HEK293 (cell line): ENCODE measurements at regions not wholly inside any gene's neighbourhood (a gene's known extent, or its start where the extent isn't known, plus 50 kb on each side); places are given as distances from the start of the nearest gene placed in this dataset.
"Not testable (repeated sequence)": the region's sequence is repeated elsewhere in the genome, so short reads cannot be mapped to it uniquely, and the experiment has no call there.

Experiments used
- CTCF ChIA-PET: fragments of 350-600 bp; formaldehyde crosslinking; extraction: SDS; loops from one replicate; lab custom pipeline; 2021; ENCODE audit warnings: antibody characterized with exemption; lab: Yijun Ruan, JAX
- POLR2A ChIA-PET: fragments of 300-600 bp; formaldehyde crosslinking; extraction: SDS; loops from one replicate; lab custom pipeline; 2020; ENCODE audit warnings: antibody characterized with exemption, inconsistent platforms; lab: Yijun Ruan, JAX
- H3K27ac ChIP-seq: fragments of 200-500 bp; sonication (Bioruptor generic); 2 replicates; pipeline ENCODE4 v1.5.1; 2014; ENCODE audit warnings: low read depth, low read length, control low read depth, inconsistent platforms; ENCODE audit errors: extremely low read depth
- H3K36me3 ChIP-seq, 2 experiments: fragments of 200-500 bp in 1 of 2; sonication (Bioruptor generic) in 1 of 2; 1 replicate in 1 of 2; 2 replicates in 1 of 2; pipeline ENCODE4 v1.5.1; 2014 to 2017; ENCODE audit warnings: inconsistent platforms in 2 of 2, low read length in 2 of 2; ENCODE audit not compliant: control insufficient read depth in 2 of 2, insufficient read depth in 1 of 2
- H3K4me1 ChIP-seq: fragments of 200-500 bp; sonication (Bioruptor generic); 2 replicates; pipeline ENCODE4 v1.5.1; 2014; ENCODE audit warnings: mild to moderate bottlenecking, low read length, inconsistent platforms; ENCODE audit not compliant: control insufficient read depth, insufficient read depth
- H3K4me3 ChIP-seq: 2 replicates; pipeline ENCODE4 v1.5.1; 2011; ENCODE audit warnings: low read depth, mild to moderate bottlenecking, control low read depth, low read length, moderate library complexity
- H3K9me3 ChIP-seq: fragments of 200-500 bp; sonication (Bioruptor generic); 2 replicates; pipeline ENCODE4 v1.5.1; 2014; ENCODE audit warnings: low read depth, low read length, inconsistent platforms; ENCODE audit not compliant: control insufficient read depth, insufficient read depth
- IKZF3 ChIP-seq: fragments of 450-650 bp; IDR thresholded peaks from 2 replicates; pipeline ENCODE4 v1.5.0; 2018; ENCODE audit warnings: missing biosample characterization, mild to moderate bottlenecking, missing genetic modification characterization, moderate library complexity
- ZBTB11 ChIP-seq: fragments of 450-650 bp; formaldehyde crosslinking; conservative IDR thresholded peaks from 2 replicates; pipeline ENCODE4 v1.5.1; 2016; ENCODE audit warnings: low read depth, missing biosample characterization, missing genetic modification characterization
- ZBTB49 ChIP-seq: fragments of 450-650 bp; formaldehyde crosslinking; IDR thresholded peaks from 2 replicates; pipeline ENCODE4 v1.5.1; 2016; ENCODE audit warnings: missing biosample characterization, missing genetic modification characterization, low read depth
- ZBTB8A ChIP-seq: fragments of 450-650 bp; formaldehyde crosslinking; IDR thresholded peaks from 2 replicates; pipeline ENCODE4 v1.5.1; 2016; ENCODE audit warnings: missing biosample characterization, missing genetic modification characterization
- ZIC2 ChIP-seq: fragments of 450-650 bp; formaldehyde crosslinking; IDR thresholded peaks from 2 replicates; pipeline ENCODE4 v1.5.1; 2016; ENCODE audit warnings: missing biosample characterization, missing genetic modification characterization
- ZNF114 ChIP-seq: fragments of 450-650 bp; formaldehyde crosslinking; IDR thresholded peaks from 2 replicates; pipeline ENCODE4 v1.5.0; 2017; ENCODE audit warnings: missing biosample characterization, missing genetic modification characterization
- ZNF121 ChIP-seq: fragments of 450-650 bp; formaldehyde crosslinking; IDR thresholded peaks from 2 replicates; pipeline ENCODE4 v1.5.1; 2016; ENCODE audit warnings: missing biosample characterization, missing genetic modification characterization
- ZNF132 ChIP-seq: fragments of 450-650 bp; formaldehyde crosslinking; IDR thresholded peaks from 2 replicates; pipeline ENCODE4 v1.5.1; 2017; ENCODE audit warnings: missing biosample characterization, missing genetic modification characterization, borderline replicate concordance
- ZNF2 ChIP-seq: fragments of 450-650 bp; formaldehyde crosslinking; IDR thresholded peaks from 2 replicates; pipeline ENCODE4 v1.5.1; 2016; ENCODE audit warnings: missing biosample characterization, missing genetic modification characterization
- ZNF280D ChIP-seq: fragments of 450-650 bp; formaldehyde crosslinking; IDR thresholded peaks from 2 replicates; pipeline ENCODE4 v1.5.1; 2016; ENCODE audit warnings: missing biosample characterization, missing genetic modification characterization
- ZNF394 ChIP-seq: fragments of 450-650 bp; formaldehyde crosslinking; IDR thresholded peaks from 2 replicates; pipeline ENCODE4 v1.5.1; 2016; ENCODE audit warnings: missing biosample characterization, missing genetic modification characterization, mild to moderate bottlenecking, moderate library complexity, borderline replicate concordance
- ZNF426 ChIP-seq: fragments of 450-650 bp; formaldehyde crosslinking; IDR thresholded peaks from 2 replicates; pipeline ENCODE4 v1.5.1; 2017; ENCODE audit warnings: missing biosample characterization, missing genetic modification characterization, mild to moderate bottlenecking, inconsistent platforms, moderate library complexity
- ZSCAN18 ChIP-seq: fragments of 450-650 bp; formaldehyde crosslinking; IDR thresholded peaks from 2 replicates; pipeline ENCODE4 v1.5.1; 2016; ENCODE audit warnings: missing biosample characterization, missing genetic modification characterization
- TF ChIP-seq, protein P1 (sequence below): fragments of 450-650 bp; IDR thresholded peaks from 2 replicates; pipeline ENCODE4 v1.5.1; 2018; ENCODE audit warnings: missing biosample characterization, missing genetic modification characterization
- TF ChIP-seq, protein P2 (sequence below): fragments of 450-650 bp; formaldehyde crosslinking; IDR thresholded peaks from 2 replicates; pipeline ENCODE4 v1.5.1; 2016; ENCODE audit warnings: missing biosample characterization, missing genetic modification characterization

DNA sequence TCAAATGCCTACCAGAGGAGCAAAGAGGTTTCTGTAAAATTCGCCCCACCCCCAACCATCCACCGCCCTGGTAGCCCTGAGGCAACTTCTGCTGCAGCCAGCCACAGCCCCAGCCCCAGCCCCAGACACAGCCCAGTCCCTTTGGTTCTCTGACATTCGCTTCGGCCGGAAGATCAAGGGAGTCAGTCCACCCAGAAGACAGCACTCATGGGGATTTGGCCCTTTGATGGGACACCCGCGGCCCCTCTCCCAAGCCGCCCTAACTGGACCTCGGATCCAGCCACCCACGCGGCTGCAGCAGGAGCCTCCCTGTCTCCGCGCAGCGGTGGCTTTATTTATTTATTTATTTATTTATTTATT lies 3881.0 kb downstream of the SRGAP2C start:
- Histone ChIP-seq H3K4me1 (no peaks in the 10 kb centered on the region), H3K9me3 (no peaks in the 10 kb centered on the region), H3K36me3 (no peaks in the 10 kb centered on the region), H3K27ac (no peak overlapping the region), H3K4me3 (no peak overlapping the region)
- POLR2A ChIA-PET = no interaction called here
- TF ChIP-seq ZNF426 (tag by site-specific recombination) (peak; percentile 34), ZNF394 (peak; percentile 46; the same call in 1 of the 2 replicates), ZNF114 (tag by site-specific recombination) (no peak), ZBTB11 (peak; percentile 28; the same call in 1 of the 2 replicates), ZBTB49 (tag by site-specific recombination) (no peak), ZIC2 (no peak), ZSCAN18 (no peak), ZNF121 (tag by site-specific recombination) (no peak)
- TF ChIP-seq, protein P1, sequence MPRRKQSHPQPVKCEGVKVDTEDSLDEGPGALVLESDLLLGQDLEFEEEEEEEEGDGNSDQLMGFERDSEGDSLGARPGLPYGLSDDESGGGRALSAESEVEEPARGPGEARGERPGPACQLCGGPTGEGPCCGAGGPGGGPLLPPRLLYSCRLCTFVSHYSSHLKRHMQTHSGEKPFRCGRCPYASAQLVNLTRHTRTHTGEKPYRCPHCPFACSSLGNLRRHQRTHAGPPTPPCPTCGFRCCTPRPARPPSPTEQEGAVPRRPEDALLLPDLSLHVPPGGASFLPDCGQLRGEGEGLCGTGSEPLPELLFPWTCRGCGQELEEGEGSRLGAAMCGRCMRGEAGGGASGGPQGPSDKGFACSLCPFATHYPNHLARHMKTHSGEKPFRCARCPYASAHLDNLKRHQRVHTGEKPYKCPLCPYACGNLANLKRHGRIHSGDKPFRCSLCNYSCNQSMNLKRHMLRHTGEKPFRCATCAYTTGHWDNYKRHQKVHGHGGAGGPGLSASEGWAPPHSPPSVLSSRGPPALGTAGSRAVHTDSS = no peak
- CTCF ChIA-PET = no interaction called here

- Histone ChIP-seq H3K9me3 (no peaks in the 10 kb centered on the region), H3K27ac (no peak overlapping the region), H3K4me3 (no peak overlapping the region)
- ChIA-PET POLR2A (no interaction called here), CTCF (no interaction called here)
- TF ChIP-seq ZNF132 (tag by site-specific recombination) = no peak
- TF ChIP-seq ZBTB8A = no peak
- TF ChIP-seq IKZF3 (tag by site-specific recombination) = no peak
- TF ChIP-seq ZNF2 (tag by site-specific recombination) = no peak
- TF ChIP-seq ZIC2 = no peak
- TF ChIP-seq, protein P2, sequence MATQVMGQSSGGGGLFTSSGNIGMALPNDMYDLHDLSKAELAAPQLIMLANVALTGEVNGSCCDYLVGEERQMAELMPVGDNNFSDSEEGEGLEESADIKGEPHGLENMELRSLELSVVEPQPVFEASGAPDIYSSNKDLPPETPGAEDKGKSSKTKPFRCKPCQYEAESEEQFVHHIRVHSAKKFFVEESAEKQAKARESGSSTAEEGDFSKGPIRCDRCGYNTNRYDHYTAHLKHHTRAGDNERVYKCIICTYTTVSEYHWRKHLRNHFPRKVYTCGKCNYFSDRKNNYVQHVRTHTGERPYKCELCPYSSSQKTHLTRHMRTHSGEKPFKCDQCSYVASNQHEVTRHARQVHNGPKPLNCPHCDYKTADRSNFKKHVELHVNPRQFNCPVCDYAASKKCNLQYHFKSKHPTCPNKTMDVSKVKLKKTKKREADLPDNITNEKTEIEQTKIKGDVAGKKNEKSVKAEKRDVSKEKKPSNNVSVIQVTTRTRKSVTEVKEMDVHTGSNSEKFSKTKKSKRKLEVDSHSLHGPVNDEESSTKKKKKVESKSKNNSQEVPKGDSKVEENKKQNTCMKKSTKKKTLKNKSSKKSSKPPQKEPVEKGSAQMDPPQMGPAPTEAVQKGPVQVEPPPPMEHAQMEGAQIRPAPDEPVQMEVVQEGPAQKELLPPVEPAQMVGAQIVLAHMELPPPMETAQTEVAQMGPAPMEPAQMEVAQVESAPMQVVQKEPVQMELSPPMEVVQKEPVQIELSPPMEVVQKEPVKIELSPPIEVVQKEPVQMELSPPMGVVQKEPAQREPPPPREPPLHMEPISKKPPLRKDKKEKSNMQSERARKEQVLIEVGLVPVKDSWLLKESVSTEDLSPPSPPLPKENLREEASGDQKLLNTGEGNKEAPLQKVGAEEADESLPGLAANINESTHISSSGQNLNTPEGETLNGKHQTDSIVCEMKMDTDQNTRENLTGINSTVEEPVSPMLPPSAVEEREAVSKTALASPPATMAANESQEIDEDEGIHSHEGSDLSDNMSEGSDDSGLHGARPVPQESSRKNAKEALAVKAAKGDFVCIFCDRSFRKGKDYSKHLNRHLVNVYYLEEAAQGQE = no peak
- TF ChIP-seq ZNF280D (tag by site-specific recombination) = no peak
- TF ChIP-seq, all 188 proteins: peak for 0
- Histone ChIP-seq H3K36me3 (no peaks in the 10 kb centered on the region), H3K4me1 (no peaks in the 10 kb centered on the region)
Measured at GRCh38 chr1:125066385-125066784, 3881.6 kb downstream of the SRGAP2C start.

GRCh38 chr1:125066849-125067248 lies 3882.1 kb downstream of the SRGAP2C start:
- H3K27ac ChIP-seq, H3K4me3 ChIP-seq, H3K4me1 ChIP-seq, H3K9me3 ChIP-seq, H3K36me3 ChIP-seq, CTCF ChIA-PET, POLR2A ChIA-PET: not testable (repeated sequence)
